Fibroblast of mammary gland (primary cell): ENCODE measurements at regions not wholly inside any gene's neighbourhood (a gene's known extent, or its start where the extent isn't known, plus 50 kb on each side); places are given as distances from the start of the nearest gene placed in this dataset.
A peak's percentile ranks its signal among the peaks of the same experiment; 100 is the strongest.

ENCODE experiments used
- DNase-seq: peaks from one replicate; pipeline ENCODE4 v3.0.0-alpha.2; 2010; ENCODE audit warnings: low read depth
- H3K4me3 ChIP-seq: 2 replicates; pipeline ENCODE4 v1.5.1; 2011; ENCODE audit warnings: low read depth, mild to moderate bottlenecking, low read length, moderate library complexity; ENCODE audit not compliant: control insufficient read depth
- CTCF ChIP-seq: conservative IDR thresholded peaks from 2 replicates; pipeline ENCODE4 v1.5.1; 2011; ENCODE audit warnings: low read depth, low read length, inconsistent platforms; ENCODE audit not compliant: control insufficient read depth, insufficient read depth

- no peak for TF ChIP-seq CTCF
- no peak overlapping the region for H3K4me3 ChIP-seq
- DNase-seq, result no peak
Measured at GRCh38 chr15:29910068-29910467, 87.8 kb upstream of the TJP1 start.

- no peak overlapping the region for H3K4me3 ChIP-seq
- peak; percentile 76 for DNase-seq
- no peak for TF ChIP-seq CTCF
Measured at GRCh38 chr15:29904757-29905417, 82.6 kb upstream of the TJP1 start.

- TF ChIP-seq CTCF, result no peak
- H3K4me3 ChIP-seq, result no peak overlapping the region
- DNase-seq, result no peak
Measured at GRCh38 chr15:29903785-29904464, 81.7 kb upstream of the TJP1 start.

- DNase-seq, result no peak
- TF ChIP-seq CTCF, result no peak
- no peak overlapping the region for H3K4me3 ChIP-seq
Measured at GRCh38 chr15:29903028-29903427, 80.8 kb upstream of the TJP1 start.

- DNase-seq, result no peak
- H3K4me3 ChIP-seq, result no peak overlapping the region
- TF ChIP-seq CTCF, result no peak
Measured at GRCh38 chr15:29900237-29901189, 78.2 kb upstream of the TJP1 start.

- TF ChIP-seq CTCF, result no peak
- H3K4me3 ChIP-seq, result no peak overlapping the region
- DNase-seq, result no peak
Measured at GRCh38 chr15:29896062-29896461, 73.8 kb upstream of the TJP1 start.
